Activated T-helper 1 cell treated with anti-CD3 and anti-CD28 coated beads, Interleukin-12 subunit alpha, Interleukin-12 subunit beta, Interleukin-2, Interleukin-4 antibody, amounts not matched to agents 30 ng/mL and 10 ng/mL and 1 ng/mL, durations not matched to agents 14 hours and 24 hours and 36 hours (primary cell): ENCODE measurements at regions not wholly inside any gene's neighbourhood (a gene's known extent, or its start where the extent isn't known, plus 50 kb on each side); places are given as distances from the start of the nearest gene placed in this dataset.

ENCODE experiments used
- DNase-seq: peaks from one replicate; pipeline ENCODE4 v3.0.0; 2021; ENCODE audit warnings: low spot score
- H3K27ac Mint-ChIP-seq: one replicate; pipeline ENCODE4 v1.8.0; 2021; ENCODE audit warnings: mild to moderate bottlenecking, mixed read lengths
- H3K27me3 Mint-ChIP-seq: one replicate; pipeline ENCODE4 v1.8.0; 2022; ENCODE audit warnings: mild to moderate bottlenecking, moderate library complexity, mixed read lengths; ENCODE audit not compliant: insufficient read depth
- H3K36me3 Mint-ChIP-seq: one replicate; pipeline ENCODE4 v1.8.0; 2021; ENCODE audit warnings: low read depth, mixed read lengths
- H3K4me1 Mint-ChIP-seq: one replicate; pipeline ENCODE4 v1.8.0; 2021; ENCODE audit warnings: low read depth, mixed read lengths
- H3K4me3 Mint-ChIP-seq: one replicate; pipeline ENCODE4 v1.8.0; 2021; ENCODE audit warnings: mild to moderate bottlenecking, moderate library complexity, mixed read lengths
- H3K9me3 Mint-ChIP-seq: one replicate; pipeline ENCODE4 v1.8.0; 2021; ENCODE audit warnings: mixed read lengths
- intact Hi-C: fragments of 100-400 bp; cut with micrococcal nuclease; formaldehyde crosslinking; loops from one replicate; pipeline ENCODE4 v1.15.1; 2024

GRCh38 chr21:28240586-28240985, 752.1 kb downstream of the LTN1 start:
- Mint-ChIP-seq H3K9me3 (no peaks in the 10 kb centered on the region), H3K36me3 (no peaks in the 10 kb centered on the region), H3K4me1 (no peaks in the 10 kb centered on the region), H3K27ac (no peak overlapping the region), H3K27me3 (no peaks in the 10 kb centered on the region), H3K4me3 (no peak overlapping the region)
- intact Hi-C loops = no loop called here
- DNase-seq = no peak

- H3K27ac Mint-ChIP-seq = no peak overlapping the region
- no peak overlapping the region for H3K4me3 Mint-ChIP-seq
- no peaks in the 10 kb centered on the region for H3K27me3 Mint-ChIP-seq
- no peaks in the 10 kb centered on the region for H3K4me1 Mint-ChIP-seq
- intact Hi-C loops = no loop called here
- H3K9me3 Mint-ChIP-seq = no peaks in the 10 kb centered on the region
- no peak for DNase-seq
- H3K36me3 Mint-ChIP-seq = no peaks in the 10 kb centered on the region
These were observed 753.3 kb downstream of the LTN1 start for GRCh38 chr21:28239340-28239739.

GRCh38 chr21:28237661-28238060, 755.0 kb downstream of the LTN1 start:
- no peak for DNase-seq
- intact Hi-C loops = no loop called here
- H3K4me3 Mint-ChIP-seq = no peak overlapping the region
- no peak overlapping the region for H3K27ac Mint-ChIP-seq
- no peaks in the 10 kb centered on the region for H3K9me3 Mint-ChIP-seq
- H3K36me3 Mint-ChIP-seq = no peaks in the 10 kb centered on the region
- no peaks in the 10 kb centered on the region for H3K27me3 Mint-ChIP-seq
- H3K4me1 Mint-ChIP-seq = no peaks in the 10 kb centered on the region

GRCh38 chr21:28235169-28235895, 757.3 kb downstream of the LTN1 start:
- no peaks in the 10 kb centered on the region for H3K36me3 Mint-ChIP-seq
- H3K4me1 Mint-ChIP-seq = no peaks in the 10 kb centered on the region
- intact Hi-C loops = no loop called here
- H3K9me3 Mint-ChIP-seq = no peaks in the 10 kb centered on the region
- H3K27ac Mint-ChIP-seq = no peak overlapping the region
- no peak for DNase-seq
- H3K27me3 Mint-ChIP-seq = no peaks in the 10 kb centered on the region
- H3K4me3 Mint-ChIP-seq = no peak overlapping the region

GRCh38 chr21:28234326-28234725, 758.4 kb downstream of the LTN1 start:
- intact Hi-C loops = no loop called here
- no peak for DNase-seq
- Mint-ChIP-seq H3K4me3 (no peak overlapping the region), H3K36me3 (no peaks in the 10 kb centered on the region), H3K27me3 (no peaks in the 10 kb centered on the region), H3K4me1 (no peaks in the 10 kb centered on the region), H3K27ac (no peak overlapping the region), H3K9me3 (no peaks in the 10 kb centered on the region)

GRCh38 chr21:28233536-28234220, 759.0 kb downstream of the LTN1 start:
- intact Hi-C loops = no loop called here
- no peak overlapping the region for H3K4me3 Mint-ChIP-seq
- no peak overlapping the region for H3K27ac Mint-ChIP-seq
- no peaks in the 10 kb centered on the region for H3K9me3 Mint-ChIP-seq
- no peaks in the 10 kb centered on the region for H3K27me3 Mint-ChIP-seq
- no peaks in the 10 kb centered on the region for H3K4me1 Mint-ChIP-seq
- DNase-seq = no peak
- no peaks in the 10 kb centered on the region for H3K36me3 Mint-ChIP-seq

GRCh38 chr21:28230559-28230958, 762.1 kb downstream of the LTN1 start:
- Mint-ChIP-seq H3K4me3 (no peak overlapping the region), H3K9me3 (no peaks in the 10 kb centered on the region), H3K4me1 (no peaks in the 10 kb centered on the region), H3K27ac (no peak overlapping the region), H3K36me3 (no peaks in the 10 kb centered on the region), H3K27me3 (peaks cover 2% of the 10 kb centered on the region)
- DNase-seq = no peak
- intact Hi-C loops = no loop called here

GRCh38 chr21:28229814-28230213, 762.9 kb downstream of the LTN1 start:
- no peak overlapping the region for H3K27ac Mint-ChIP-seq
- H3K27me3 Mint-ChIP-seq = peaks cover 2% of the 10 kb centered on the region
- H3K9me3 Mint-ChIP-seq = no peaks in the 10 kb centered on the region
- no peak for DNase-seq
- H3K4me3 Mint-ChIP-seq = no peak overlapping the region
- H3K36me3 Mint-ChIP-seq = no peaks in the 10 kb centered on the region
- H3K4me1 Mint-ChIP-seq = no peaks in the 10 kb centered on the region
- intact Hi-C loops = no loop called here

GRCh38 chr21:28228636-28228995, 764.1 kb downstream of the LTN1 start:
- intact Hi-C loops = no loop called here
- no peak overlapping the region for H3K4me3 Mint-ChIP-seq
- no peaks in the 10 kb centered on the region for H3K4me1 Mint-ChIP-seq
- no peak for DNase-seq
- no peak overlapping the region for H3K27ac Mint-ChIP-seq
- H3K27me3 Mint-ChIP-seq = peaks cover 2% of the 10 kb centered on the region
- H3K36me3 Mint-ChIP-seq = no peaks in the 10 kb centered on the region
- no peaks in the 10 kb centered on the region for H3K9me3 Mint-ChIP-seq

GRCh38 chr21:28227881-28228635, 764.6 kb downstream of the LTN1 start:
- Mint-ChIP-seq H3K4me3 (no peak overlapping the region), H3K36me3 (no peaks in the 10 kb centered on the region), H3K4me1 (no peaks in the 10 kb centered on the region), H3K9me3 (no peaks in the 10 kb centered on the region), H3K27me3 (peaks cover 2% of the 10 kb centered on the region), H3K27ac (no peak overlapping the region)
- intact Hi-C loops = no loop called here
- no peak for DNase-seq

GRCh38 chr21:28226563-28226962, 766.1 kb downstream of the LTN1 start:
- intact Hi-C loops = no loop called here
- Mint-ChIP-seq H3K27ac (no peak overlapping the region), H3K9me3 (no peaks in the 10 kb centered on the region), H3K4me1 (no peaks in the 10 kb centered on the region), H3K4me3 (no peak overlapping the region), H3K36me3 (no peaks in the 10 kb centered on the region), H3K27me3 (peaks cover 2% of the 10 kb centered on the region)
- DNase-seq = no peak

- no peak for DNase-seq
- peaks cover 2% of the 10 kb centered on the region for H3K27me3 Mint-ChIP-seq
- intact Hi-C loops = no loop called here
- no peaks in the 10 kb centered on the region for H3K9me3 Mint-ChIP-seq
- no peaks in the 10 kb centered on the region for H3K36me3 Mint-ChIP-seq
- H3K27ac Mint-ChIP-seq = no peak overlapping the region
- H3K4me3 Mint-ChIP-seq = no peak overlapping the region
- no peaks in the 10 kb centered on the region for H3K4me1 Mint-ChIP-seq
These were observed 768.4 kb downstream of the LTN1 start for GRCh38 chr21:28224191-28224726.

- no peaks in the 10 kb centered on the region for H3K36me3 Mint-ChIP-seq
- H3K4me1 Mint-ChIP-seq = no peaks in the 10 kb centered on the region
- no peaks in the 10 kb centered on the region for H3K9me3 Mint-ChIP-seq
- no peak overlapping the region for H3K4me3 Mint-ChIP-seq
- H3K27me3 Mint-ChIP-seq = peaks cover 2% of the 10 kb centered on the region
- DNase-seq = no peak
- H3K27ac Mint-ChIP-seq = no peak overlapping the region
- intact Hi-C loops = no loop called here
These were observed 770.7 kb downstream of the LTN1 start for GRCh38 chr21:28221984-28222383.
